ENCODE measurements at regions not wholly inside any gene's neighbourhood (a gene's known extent, or its start where the extent isn't known, plus 50 kb on each side); places are given as distances from the start of the nearest gene placed in this dataset.
A peak's percentile ranks its signal among the peaks of the same experiment; 100 is the strongest.
"Not testable (repeated sequence)": the region's sequence is repeated elsewhere in the genome, so short reads cannot be mapped to it uniquely, and the experiment has no call there.

DNA sequence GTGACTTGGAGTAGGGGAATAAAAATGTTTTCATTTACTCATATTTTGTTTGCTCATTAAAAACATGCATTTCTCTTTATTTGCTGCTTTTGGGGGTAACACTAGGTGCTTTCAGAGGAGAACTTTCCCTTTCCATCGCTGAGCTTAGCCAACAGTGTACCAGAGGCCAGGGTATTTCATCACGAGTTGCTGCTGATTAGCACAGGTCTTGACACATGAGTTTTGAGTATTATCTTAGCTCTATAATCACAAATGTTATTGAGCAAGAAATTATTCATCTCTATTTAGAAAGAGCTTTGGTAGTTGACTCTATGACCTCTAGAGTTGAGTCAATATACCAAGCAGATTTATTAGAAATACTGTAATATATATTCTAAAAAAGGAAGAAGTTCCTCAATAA lies 375.9 kb downstream of the NXPH1 start:
- peak; percentile 10 for DNase-seq (ENCODE audit: low spot score)

- no peak for DNase-seq (ENCODE audit: low spot score)
Observed at GRCh38 chr7:8817448-8818036, 384.1 kb downstream of the NXPH1 start.

GRCh38 chr7:8818406-8818805 lies 385.0 kb downstream of the NXPH1 start:
- DNase-seq (ENCODE audit: low spot score): no peak

GRCh38 chr7:8822595-8822994 lies 389.2 kb downstream of the NXPH1 start:
- no peak for DNase-seq (ENCODE audit: low spot score)

- DNase-seq (ENCODE audit: low spot score): no peak
Observed at GRCh38 chr7:8823486-8823885, 390.1 kb downstream of the NXPH1 start.

DNA sequence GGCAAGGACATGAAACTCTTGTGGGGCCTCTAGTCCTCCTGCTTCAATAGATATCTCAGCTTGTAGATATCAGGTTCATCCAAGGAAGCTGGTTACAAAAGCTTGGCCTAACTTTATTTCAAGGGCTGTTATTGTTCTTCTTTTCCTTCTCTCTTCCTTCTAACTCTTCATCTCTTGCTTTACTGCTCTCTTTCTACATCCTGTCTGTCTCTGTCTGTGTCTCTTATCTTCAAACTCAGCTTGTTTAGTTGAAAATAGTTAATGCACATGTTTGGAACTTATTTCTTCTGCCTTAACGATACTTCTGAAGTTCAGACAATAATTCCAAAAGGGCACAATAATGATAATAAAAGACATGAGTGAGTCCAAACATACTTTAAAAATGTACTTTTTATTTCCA lies 393.9 kb downstream of the NXPH1 start:
- DNase-seq (ENCODE audit: low spot score): no peak

- DNase-seq (ENCODE audit: low spot score): no peak
Observed at GRCh38 chr7:8829100-8829499, 395.7 kb downstream of the NXPH1 start.

DNA sequence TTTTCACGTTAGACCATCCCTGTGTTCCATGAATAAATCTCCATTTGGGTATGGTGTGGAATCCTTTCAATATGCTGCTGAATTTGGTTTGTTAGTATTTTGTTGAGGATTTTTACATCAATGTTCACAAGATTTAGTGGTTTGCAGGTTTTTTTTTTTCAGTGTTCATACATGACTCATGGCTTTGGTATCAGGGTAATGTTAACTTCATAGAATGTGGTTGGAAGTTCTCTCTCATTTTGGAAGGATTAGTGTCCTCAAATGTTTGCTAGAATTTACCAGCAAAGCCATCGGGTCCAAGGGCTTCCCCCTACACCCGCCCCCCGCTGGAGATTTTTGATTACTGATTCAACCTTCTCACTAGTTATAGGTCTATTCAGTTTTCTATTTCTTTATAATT lies 398.0 kb downstream of the NXPH1 start:
- DNase-seq (ENCODE audit: low spot score): no peak

GRCh38 chr7:8833355-8833754 lies 399.9 kb downstream of the NXPH1 start:
- no peak for DNase-seq (ENCODE audit: low spot score)

DNA sequence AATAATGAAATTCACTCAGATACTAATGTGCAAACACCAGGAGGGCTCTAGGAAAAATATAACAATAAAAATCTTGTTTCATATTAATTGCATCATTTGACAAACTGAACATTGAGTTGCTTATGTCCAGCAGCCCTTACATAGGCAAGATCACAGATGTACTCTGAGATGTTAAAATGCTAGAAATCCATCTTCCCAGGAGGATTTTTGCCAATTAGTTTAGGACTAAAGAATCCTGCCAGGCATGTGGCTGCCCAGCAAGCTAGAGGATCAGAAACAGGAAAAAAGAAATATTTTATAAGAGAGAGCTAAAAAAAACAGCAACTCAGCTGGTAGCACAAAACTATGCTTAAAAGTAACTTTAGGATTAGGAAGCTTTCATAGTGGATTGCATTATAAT lies 407.8 kb downstream of the NXPH1 start:
- DNase-seq (ENCODE audit: low spot score): no peak

DNA sequence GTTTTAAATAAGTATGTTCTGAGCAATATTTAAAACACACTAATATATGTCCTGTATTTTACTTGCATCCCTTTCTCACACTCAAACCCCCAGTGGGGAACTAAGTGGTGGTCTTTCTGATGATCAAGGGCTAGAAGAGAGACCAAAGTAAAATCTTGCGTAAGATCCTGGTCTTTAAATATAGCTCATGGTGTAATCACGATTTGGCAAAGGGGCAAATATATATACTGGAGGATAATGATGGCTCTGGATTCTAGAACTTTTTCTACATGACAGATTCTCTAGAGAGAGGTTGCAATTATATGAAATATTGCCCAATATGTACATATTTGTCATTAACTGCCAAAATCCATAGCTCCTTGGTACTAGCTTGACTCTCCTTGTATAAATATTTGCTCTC lies 438.3 kb downstream of the NXPH1 start:
- no peak for DNase-seq (ENCODE audit: low spot score)

DNA sequence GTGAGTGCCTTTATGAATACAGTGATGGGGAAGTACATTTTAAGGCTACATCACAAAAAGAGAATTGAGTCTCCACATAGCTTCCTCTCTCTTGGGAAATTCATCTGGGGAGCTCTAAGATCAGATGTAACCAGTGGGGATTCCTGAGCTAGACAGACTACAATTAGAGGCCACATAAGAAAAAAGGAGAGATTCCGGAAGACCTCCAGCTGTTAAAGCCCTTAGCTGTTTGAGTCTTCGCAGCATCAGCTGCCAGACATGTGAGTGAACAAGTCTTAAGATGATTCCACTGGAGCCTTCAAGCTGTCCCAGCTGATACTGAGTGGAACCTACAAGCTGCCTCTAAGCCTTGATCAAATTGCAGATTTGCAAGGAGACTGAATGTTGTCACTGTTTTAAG lies 448.5 kb downstream of the NXPH1 start:
- DNase-seq (ENCODE audit: low spot score): no peak

DNA sequence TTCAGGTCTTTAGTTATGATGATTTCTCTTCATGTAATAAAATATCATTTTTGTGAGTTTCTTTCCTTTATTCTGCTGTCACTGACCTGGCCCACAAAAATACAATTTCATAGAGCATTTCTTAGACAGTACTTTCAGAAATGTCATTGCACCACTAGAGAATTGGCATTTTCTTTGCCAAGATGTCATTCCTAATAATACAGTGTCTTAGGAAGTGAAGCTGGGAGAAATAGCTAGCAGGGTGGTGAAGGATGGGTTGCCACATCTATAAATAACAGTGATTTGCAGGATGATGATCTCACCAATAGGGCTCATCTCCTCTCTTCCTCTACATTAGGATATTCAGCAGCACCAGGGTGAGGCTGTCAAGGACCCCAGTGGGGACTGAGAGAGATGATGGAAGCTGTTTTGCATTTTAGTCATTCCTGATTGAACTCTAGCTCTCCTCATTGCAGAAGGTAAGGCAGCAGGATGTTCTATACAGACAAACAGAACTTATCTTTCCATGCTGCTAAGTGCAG lies 452.1 kb downstream of the NXPH1 start:
- DNase-seq (ENCODE audit: low spot score): no peak

DNA sequence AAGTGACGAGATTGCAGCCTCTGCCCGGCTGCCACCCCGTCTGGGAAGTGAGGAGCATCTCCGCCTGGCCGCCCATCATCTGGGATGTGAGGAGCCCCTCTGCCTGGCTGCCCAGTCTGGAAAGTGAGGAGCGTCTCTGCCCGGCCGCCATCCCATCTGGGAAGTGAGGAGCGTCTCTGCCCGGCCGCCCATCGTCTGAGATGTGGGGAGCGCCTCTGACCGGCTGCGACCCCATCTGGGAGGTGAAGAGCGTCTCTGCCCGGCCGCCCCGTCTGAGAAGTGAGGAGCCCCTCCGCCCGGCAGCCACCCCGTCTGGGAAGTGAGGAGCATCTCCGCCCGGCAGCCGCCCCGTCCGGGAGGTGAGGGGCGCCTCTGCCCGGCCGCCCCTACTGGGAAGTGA lies 456.9 kb downstream of the NXPH1 start:
- DNase-seq (ENCODE audit: low spot score): not testable (repeated sequence)

GRCh38 chr7:8893775-8894174 lies 460.4 kb downstream of the NXPH1 start:
- DNase-seq (ENCODE audit: low spot score): no peak

GRCh38 chr7:8906396-8907075 lies 473.1 kb downstream of the NXPH1 start:
- DNase-seq (ENCODE audit: low spot score): no peak

- DNase-seq (ENCODE audit: low spot score): no peak
Observed at GRCh38 chr7:8908889-8909288, 475.5 kb downstream of the NXPH1 start.

- no peak for DNase-seq (ENCODE audit: low spot score)
Observed at GRCh38 chr7:8913682-8914081, 480.3 kb downstream of the NXPH1 start.

- DNase-seq (ENCODE audit: low spot score): no peak
Observed at GRCh38 chr7:8921807-8922206, 488.4 kb downstream of the NXPH1 start.

DNA sequence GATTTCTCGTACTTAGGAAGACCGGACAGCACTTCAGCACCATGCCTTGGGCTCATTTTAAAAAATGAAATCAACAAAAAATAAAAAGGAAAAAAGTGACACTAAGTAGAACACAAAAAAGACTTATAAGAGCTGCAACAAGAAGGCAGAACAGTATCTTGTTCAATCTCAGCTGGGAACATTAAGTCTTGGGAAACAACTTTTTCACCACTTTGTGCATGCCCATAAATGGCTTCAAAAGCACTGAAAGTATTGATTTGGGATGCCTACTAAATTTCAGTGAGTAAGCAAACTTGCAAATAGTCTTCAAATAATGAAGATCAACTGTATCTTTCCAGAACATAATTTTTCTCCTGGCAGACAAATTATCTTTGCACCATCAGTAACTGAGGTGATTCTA lies 489.3 kb downstream of the NXPH1 start:
- DNase-seq (ENCODE audit: low spot score): no peak

DNA sequence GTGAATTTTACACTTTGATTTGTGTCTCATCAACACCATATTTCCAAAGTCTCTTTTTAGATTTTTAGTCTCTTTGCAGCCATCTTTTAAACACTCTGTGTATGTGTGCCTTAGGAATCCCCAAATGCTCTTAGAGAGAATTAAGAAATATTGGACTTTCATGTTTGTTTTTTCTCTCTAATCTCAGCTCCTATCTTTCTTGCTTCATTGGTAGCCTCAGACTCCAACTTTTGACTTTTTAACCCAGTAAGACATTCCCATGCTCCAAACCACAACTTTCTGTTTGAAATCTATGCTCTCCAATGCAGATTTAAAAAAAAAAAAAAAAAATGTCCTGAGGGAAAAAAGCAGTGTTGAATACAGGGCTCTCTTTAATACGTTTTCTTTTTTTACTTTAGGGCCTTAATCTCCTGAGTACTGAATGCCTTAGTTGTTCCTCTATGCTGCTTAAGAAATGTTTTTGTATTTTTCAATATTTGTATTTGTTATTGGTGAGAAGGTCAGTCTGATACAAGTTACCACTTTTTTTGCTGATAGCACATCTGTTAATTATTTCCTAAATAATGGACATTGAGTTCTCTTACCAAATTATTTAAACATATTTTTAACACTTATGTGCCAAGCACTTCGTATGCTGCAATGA lies 489.9 kb downstream of the NXPH1 start:
- DNase-seq (ENCODE audit: low spot score): no peak

DNA sequence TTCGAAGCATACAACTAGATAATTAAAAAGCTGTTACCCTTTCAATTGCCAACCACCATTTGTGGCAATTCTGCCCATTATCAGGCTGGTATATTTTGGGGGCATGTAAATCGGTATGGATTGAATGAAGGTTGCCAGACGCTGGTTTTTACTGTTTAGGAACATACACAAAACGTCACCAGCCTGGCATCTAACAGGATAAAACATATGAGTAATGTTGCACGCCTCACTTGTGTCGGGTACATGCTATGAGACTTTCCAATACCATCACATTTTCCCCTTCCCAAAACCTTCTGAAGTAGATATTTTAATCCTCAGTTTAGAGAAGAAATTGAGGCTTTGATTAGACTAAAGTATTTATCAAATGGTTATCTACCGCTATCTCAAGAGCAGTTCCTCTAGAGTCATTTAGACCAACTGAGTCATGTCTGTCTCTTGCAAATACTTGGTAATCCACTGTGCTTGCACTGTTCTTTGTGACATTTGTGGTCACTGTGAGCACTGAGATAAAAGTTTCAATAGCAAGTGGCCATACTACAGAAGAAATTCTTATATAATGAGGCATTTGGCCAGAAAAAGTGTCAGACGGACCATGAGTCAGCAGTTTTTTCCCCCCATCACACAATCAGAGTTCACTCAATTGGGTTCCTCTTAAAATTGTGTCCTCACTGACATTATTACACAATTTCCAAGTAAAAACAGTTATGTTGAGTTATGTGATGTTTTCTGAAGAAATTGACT lies 498.7 kb downstream of the NXPH1 start:
- DNase-seq (ENCODE audit: low spot score): no peak

GRCh38 chr7:8932751-8933150 lies 499.3 kb downstream of the NXPH1 start:
- DNase-seq (ENCODE audit: low spot score): no peak

Data from HuH-7.5 (cell line).